HuH-7.5 (cell line): ENCODE measurements at regions not wholly inside any gene's neighbourhood (a gene's known extent, or its start where the extent isn't known, plus 50 kb on each side); places are given as distances from the start of the nearest gene placed in this dataset.

Experiments
- DNase-seq: peaks from one replicate; pipeline ENCODE4 v3.0.0; 2011; ENCODE audit warnings: low spot score

GRCh38 chr10:33739031-33739430 is 404.6 kb upstream of the NRP1 start:
- DNase-seq: no peak

- no peak for DNase-seq
Observed at GRCh38 chr10:33735464-33735923, 401.0 kb upstream of the NRP1 start.

- DNase-seq: no peak
Observed at GRCh38 chr10:33734393-33735155, 400.1 kb upstream of the NRP1 start.

DNA sequence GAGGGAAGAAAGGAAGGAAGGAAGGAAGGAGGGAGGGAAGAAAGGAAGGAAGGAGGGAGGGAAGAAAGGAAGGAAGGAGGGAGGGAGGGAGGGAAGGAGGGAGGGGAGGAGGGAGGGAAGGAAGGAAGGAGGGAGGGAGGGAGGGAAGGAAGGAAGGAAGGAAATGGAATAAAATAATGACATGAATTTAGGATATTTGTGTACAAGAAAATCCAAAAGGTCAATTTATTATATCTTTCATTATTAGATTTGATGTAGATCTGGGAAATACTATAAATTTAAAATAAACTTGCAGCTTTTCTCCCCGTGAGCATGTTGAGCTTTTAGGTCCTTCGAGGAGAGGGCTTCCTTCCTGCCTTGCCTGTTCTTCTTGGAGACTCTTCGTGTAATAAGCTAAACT is 398.6 kb upstream of the NRP1 start:
- DNase-seq: no peak

- no peak for DNase-seq
Observed at GRCh38 chr10:33732161-33732680, 397.8 kb upstream of the NRP1 start.

- no peak for DNase-seq
Observed at GRCh38 chr10:33731322-33731721, 396.9 kb upstream of the NRP1 start.

GRCh38 chr10:33725430-33725829 is 391.0 kb upstream of the NRP1 start:
- no peak for DNase-seq

DNA sequence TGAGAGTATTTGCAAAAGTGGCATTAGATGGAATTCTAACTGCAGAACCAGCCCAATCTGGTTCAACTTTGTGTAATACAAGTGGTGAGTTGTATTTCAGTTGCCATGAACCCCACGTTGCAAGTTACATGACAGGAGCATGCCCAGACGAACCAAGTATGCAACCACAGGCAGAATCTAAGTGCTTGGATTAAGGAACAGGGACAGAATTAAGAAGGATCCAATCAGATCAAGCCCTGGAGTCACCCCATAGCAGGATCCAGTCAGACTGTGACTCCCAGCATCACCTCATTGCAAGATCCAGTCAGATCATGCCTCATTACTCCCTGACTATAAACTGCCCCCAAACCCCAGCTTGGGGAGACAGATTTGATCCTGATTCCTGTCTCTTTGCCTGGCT is 388.7 kb upstream of the NRP1 start:
- no peak for DNase-seq

GRCh38 chr10:33722067-33722466 is 387.6 kb upstream of the NRP1 start:
- DNase-seq: no peak

DNA sequence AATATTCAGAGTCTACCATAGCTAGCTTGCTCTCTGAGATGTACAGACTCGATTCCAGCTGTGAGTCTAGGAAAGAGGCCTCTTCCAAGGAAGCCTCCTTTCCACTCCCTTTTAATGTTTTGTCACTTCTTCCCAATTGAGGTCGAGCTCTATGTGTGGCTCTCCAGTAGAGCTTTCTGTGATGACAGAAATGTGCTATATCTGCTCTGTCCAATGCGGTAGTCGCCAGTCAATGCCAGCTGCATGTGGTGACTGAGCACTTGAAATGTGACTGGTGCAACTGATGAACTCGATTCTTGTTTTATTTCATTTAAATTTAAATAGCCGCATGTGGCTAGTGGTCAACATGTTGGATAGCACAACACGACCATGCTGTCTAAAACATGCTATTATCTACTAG is 387.0 kb upstream of the NRP1 start:
- no peak for DNase-seq

- DNase-seq: no peak
Observed at GRCh38 chr10:33720161-33720560, 385.7 kb upstream of the NRP1 start.

DNA sequence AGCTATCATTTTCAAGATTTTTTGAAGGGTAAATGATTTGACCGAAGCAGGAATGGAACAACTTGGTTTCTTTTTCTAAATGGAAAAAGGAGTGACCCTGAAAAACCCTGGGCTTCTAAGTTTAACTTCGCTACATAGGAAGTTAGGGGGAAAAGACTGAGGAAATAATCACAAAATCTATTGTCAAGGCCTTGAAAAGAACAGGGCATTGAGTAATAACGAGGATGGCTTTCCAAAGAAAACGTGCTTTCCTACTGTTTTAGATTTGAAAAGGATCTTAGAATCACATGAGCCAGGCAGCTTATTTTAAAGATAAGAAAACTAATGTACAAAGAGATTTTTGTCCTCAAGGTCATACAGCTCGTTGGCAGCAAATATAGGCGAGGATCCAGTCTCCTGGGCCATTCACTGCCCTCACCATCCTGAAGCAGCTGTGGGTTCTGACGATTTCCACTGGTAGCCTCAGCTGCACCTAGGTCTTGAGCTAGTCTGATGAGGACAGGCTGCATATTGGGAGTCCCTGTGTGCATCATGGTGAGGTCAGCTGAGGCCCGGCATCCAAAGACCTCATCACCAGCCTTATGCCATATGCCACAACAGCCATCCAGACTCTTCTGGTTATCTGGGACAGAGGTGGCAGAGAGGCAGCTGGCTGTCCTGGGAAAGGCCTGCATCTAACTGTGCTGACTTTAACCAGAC is 384.7 kb upstream of the NRP1 start:
- DNase-seq: no peak

DNA sequence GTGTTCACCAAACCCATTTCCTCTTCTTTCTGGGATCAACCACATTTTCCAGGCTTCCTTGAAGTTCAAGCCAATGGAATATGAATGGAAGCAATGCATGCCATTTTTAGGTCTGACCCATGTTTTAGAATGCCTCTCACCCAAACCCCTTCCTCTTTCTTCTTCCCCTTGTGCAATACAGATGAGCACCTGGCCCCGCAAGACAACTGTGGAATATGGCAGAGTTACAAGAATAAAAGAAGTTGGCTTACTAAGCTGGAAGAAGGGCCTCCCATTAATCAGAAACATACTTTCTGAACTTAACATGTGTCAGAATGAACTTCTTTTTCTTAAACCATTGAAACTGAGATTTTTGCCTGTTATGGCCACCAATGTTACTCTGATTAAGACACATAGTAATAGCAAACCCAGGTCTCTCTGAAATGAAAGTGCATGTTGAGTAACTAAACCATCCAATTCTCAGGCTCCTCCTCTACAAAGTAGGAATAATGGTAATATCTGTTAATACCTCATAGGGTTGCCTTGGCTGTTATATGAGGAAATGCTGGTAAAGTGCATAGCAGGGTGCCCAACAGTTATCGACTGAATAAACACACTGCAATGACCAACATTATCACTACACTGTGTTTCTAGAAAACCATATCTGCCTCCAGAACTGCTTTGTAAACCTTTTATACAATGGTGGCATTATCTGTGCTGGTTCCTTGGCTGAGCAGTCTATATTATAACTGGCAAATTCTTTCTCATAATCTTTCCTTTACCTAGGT is 382.2 kb upstream of the NRP1 start:
- no peak for DNase-seq

GRCh38 chr10:33715303-33715975 is 381.0 kb upstream of the NRP1 start:
- no peak for DNase-seq

DNA sequence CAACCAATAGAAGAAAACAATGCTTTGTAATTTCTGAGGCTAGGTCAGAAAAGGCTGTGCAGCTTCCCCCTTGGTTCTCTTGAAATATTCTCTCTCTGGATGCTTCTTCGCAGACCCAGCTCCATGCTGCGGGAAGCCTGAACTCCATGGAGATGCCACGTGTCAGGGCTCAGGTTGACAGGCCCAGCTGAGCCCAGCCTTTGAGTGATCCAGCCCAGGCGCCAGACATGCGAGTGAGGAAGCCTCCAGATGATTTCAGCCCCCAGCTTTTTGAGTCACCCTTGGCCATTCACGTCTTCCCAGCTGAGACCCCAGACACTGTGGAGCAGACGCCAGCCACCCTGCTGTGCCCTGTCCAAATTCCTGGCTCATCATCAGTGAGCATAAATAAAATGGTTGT is 378.4 kb upstream of the NRP1 start:
- no peak for DNase-seq

- DNase-seq: no peak
Observed at GRCh38 chr10:33710006-33710405, 375.5 kb upstream of the NRP1 start.

- DNase-seq: no peak
Observed at GRCh38 chr10:33709008-33709753, 374.7 kb upstream of the NRP1 start.

DNA sequence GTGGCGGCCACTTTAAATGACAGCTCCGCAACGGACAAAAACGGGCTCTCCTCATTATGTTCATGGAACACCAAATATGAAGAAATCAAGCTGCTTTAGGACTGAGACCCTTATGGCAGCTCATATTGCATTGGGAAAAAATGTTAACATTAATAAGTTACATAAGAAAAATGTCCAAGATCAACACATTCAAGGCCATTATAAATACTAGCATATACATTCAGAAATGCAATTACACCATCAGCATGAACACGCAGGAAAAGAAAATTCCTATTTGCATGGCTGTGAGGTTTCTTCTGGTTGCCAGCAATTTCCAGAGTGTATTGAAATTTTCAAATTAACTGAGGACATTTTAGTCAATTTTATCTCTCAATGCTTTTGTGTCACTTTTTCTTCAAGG is 374.1 kb upstream of the NRP1 start:
- DNase-seq: no peak

DNA sequence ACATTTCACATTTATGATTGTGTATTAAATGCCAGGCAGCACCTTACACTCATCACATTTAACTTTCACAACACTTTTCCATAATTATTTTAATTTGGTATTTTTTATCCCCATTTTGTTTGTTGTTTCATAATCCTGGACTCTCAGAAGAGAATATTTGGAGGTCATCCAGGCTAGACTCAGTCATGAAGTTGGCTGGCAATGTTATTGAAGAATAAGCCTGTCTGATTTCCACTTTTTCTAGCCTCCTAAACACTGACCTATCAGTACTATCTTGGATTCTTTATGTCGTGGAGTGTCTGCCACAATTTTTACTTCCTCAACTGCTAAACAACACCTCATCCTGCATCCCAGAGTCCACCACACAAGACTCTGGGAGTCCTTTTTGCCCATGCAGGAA is 372.3 kb upstream of the NRP1 start:
- DNase-seq: no peak

DNA sequence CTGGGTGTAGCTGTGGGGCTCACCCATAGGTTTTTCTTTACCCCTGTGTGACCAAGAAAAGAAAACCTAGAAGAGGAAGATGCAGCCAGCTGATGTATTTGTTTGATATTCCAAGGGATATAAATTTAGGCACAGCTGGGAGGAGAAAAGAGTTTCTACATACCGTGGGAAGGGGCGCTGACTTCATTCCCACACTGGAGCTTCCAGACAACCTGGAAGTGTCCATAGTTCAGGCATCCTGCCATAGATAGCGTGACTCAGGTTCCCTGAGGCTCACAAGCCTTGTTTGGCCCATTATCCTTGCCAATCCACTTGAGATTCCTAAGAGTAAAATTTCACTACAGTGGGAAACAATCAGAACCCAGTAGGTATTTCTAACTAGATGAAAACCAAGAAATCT is 371.7 kb upstream of the NRP1 start:
- DNase-seq: no peak

DNA sequence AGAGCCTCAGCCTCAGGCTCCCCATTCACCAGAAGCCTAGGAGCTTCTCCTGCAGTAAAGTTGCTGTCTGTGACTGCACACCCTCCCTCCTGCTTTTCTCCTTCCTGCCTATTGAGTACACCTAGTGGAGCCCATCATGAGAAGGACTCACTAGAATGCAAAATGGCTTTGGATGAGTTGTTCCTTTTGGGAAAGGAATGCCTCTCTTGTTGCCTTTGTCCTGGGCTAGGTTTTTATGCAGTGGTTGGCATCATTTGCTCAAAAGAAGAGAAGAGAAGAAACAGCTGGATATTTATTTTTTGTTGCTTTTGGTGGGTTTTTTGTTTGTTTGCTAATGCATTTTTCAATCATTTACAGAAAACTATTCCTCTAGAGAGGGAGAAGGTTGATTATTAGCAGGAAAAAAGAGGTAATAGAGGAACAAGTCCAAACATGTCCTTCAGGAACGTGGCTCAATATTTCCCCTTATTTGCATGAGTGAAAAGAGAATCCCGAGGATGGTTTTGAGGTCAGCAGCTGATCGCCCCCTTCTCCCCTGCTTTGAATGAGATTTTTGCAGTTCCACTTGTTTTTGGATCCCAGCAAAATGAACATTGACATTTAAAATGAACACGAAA is 369.9 kb upstream of the NRP1 start:
- DNase-seq: no peak
